GM10248 (cell line): ENCODE measurements at regions not wholly inside any gene's neighbourhood (a gene's known extent, or its start where the extent isn't known, plus 50 kb on each side); places are given as distances from the start of the nearest gene placed in this dataset.
A peak's percentile ranks its signal among the peaks of the same experiment; 100 is the strongest.
"Not testable (repeated sequence)": the region's sequence is repeated elsewhere in the genome, so short reads cannot be mapped to it uniquely, and the experiment has no call there.

ENCODE experiments used
- CTCF ChIA-PET: fragments of 300-600 bp; sonication (Branson Sonifier 250); formaldehyde crosslinking; extraction: SDS; loops from one replicate; lab custom pipeline; 2021; ENCODE audit warnings: antibody characterized with exemption; lab: Yijun Ruan, JAX
- POLR2A ChIA-PET: fragments of 350-650 bp; sonication (Branson Sonifier 250); formaldehyde crosslinking; extraction: SDS; loops from one replicate; lab custom pipeline; 2020; ENCODE audit warnings: antibody characterized with exemption; lab: Yijun Ruan, JAX
- DNase-seq: peaks from one replicate; pipeline ENCODE4 v3.0.0; 2012; ENCODE audit errors: extremely low spot score
- CTCF ChIP-seq: IDR thresholded peaks from 2 replicates; pipeline ENCODE4 v1.5.1; 2012; ENCODE audit warnings: mild to moderate bottlenecking, low read depth; ENCODE audit errors: extremely low read depth, missing control alignments, control extremely low read depth

- no peak for TF ChIP-seq CTCF
- DNase-seq: no peak
- ChIA-PET POLR2A (no interaction called here), CTCF (interaction anchor here (1.6 to 3.0 kb wide), 2 partner anchors 11 to 34 kb away, joined by 3 to 11 read pairs; no protein-coding TSS in a partner anchor)
Measured at GRCh38 chr3:152151216-152151876, 117.4 kb upstream of the MBNL1 start.

- POLR2A ChIA-PET, CTCF ChIA-PET, DNase-seq: not testable (repeated sequence)
Measured at GRCh38 chr3:152151877-152152765, 116.6 kb upstream of the MBNL1 start.

- DNase-seq, CTCF ChIA-PET, POLR2A ChIA-PET: not testable (repeated sequence)
Measured at GRCh38 chr3:152153115-152153514, 115.6 kb upstream of the MBNL1 start.

- DNase-seq: no peak
- CTCF ChIA-PET: no interaction called here
- POLR2A ChIA-PET: no interaction called here
- TF ChIP-seq CTCF: no peak
Measured at GRCh38 chr3:152155246-152156020, 113.3 kb upstream of the MBNL1 start.

- ChIA-PET POLR2A (no interaction called here), CTCF (interaction anchor here (0.7 to 1.4 kb wide), 2 partner anchors 10 to 22 kb away, joined by 3 read pairs; no protein-coding TSS in a partner anchor)
- TF ChIP-seq CTCF: no peak
- peak; percentile 19 for DNase-seq
Measured at GRCh38 chr3:152156880-152157279, 111.8 kb upstream of the MBNL1 start.

GRCh38 chr3:152157337-152157736, 111.4 kb upstream of the MBNL1 start:
- TF ChIP-seq CTCF: no peak
- no peak for DNase-seq
- POLR2A ChIA-PET: no interaction called here
- CTCF ChIA-PET: interaction anchor here (0.7 to 1.4 kb wide), 2 partner anchors 11 to 21 kb away, joined by 3 read pairs; no protein-coding TSS in a partner anchor

GRCh38 chr3:152159328-152159727, 109.4 kb upstream of the MBNL1 start:
- no peak for TF ChIP-seq CTCF
- ChIA-PET CTCF (interaction anchor here (1.2 to 2.5 kb wide), 3 partner anchors 12 to 292 kb away, joined by 3 to 9 read pairs (median 6); no protein-coding TSS in a partner anchor), POLR2A (interaction anchor here (0.7 kb wide), 1 partner anchor 113 kb away, joined by 3 read pairs; no protein-coding TSS in a partner anchor)
- DNase-seq: no peak
